Caco-2 (cell line): ENCODE measurements at regions not wholly inside any gene's neighbourhood (a gene's known extent, or its start where the extent isn't known, plus 50 kb on each side); places are given as distances from the start of the nearest gene placed in this dataset.

Source experiments
- BruUV-seq: library from RNA; stranded (reverse); fragments of 400-500 nt; replicated peaks from 2 replicates; lab custom pipeline; 2021; lab: Mats Ljungman, UMichigan
- CTCF ChIA-PET: fragments of 300-600 bp; sonication (Branson Sonifier 250); formaldehyde crosslinking; loops from one replicate; lab custom pipeline; 2022; ENCODE audit warnings: antibody characterized with exemption; lab: Charles Lee
- POLR2A ChIA-PET: fragments of 300-600 bp; sonication (Branson Sonifier 250); formaldehyde crosslinking; loops from one replicate; lab custom pipeline; 2022; ENCODE audit warnings: antibody characterized with exemption; lab: Charles Lee
- DNase-seq, 2 experiments: peaks; one replicate each; pipeline versions ENCODE4 v3.0.0 to v3.0.0-alpha.2; 2020 to 2022
- H3K27me3 ChIP-seq: replicated peaks from 2 replicates; pipeline ENCODE4 v1.6.0; 2011; ENCODE audit warnings: low read length; ENCODE audit not compliant: control insufficient read depth, insufficient read depth
- H3K36me3 ChIP-seq: 2 replicates; pipeline ENCODE4 v1.5.1; 2011; ENCODE audit warnings: low read length; ENCODE audit not compliant: control insufficient read depth, insufficient read depth
- H3K4me1 ChIP-seq: fragments of 250-450 bp; sonication (Bioruptor Pico); 2 replicates; pipeline ENCODE4 v1.5.1; 2020; ENCODE audit warnings: mild to moderate bottlenecking
- H3K4me3 ChIP-seq: 2 replicates; pipeline ENCODE4 v1.5.1; 2011; ENCODE audit warnings: low read depth, mild to moderate bottlenecking, control low read depth, low read length
- H3K9me3 ChIP-seq: fragments of 250-450 bp; sonication (Bioruptor Pico); 2 replicates; pipeline ENCODE4 v1.5.1; 2020; ENCODE audit warnings: mild to moderate bottlenecking, moderate library complexity
- H3K27ac Mint-ChIP-seq: one replicate; pipeline ENCODE4 v1.8.0; 2022; ENCODE audit warnings: mixed read lengths; ENCODE audit not compliant: unreplicated experiment
- H3K27me3 Mint-ChIP-seq: one replicate; pipeline ENCODE4 v1.8.0; 2022; ENCODE audit warnings: mixed read lengths; ENCODE audit not compliant: insufficient read depth, unreplicated experiment
- H3K36me3 Mint-ChIP-seq: one replicate; pipeline ENCODE4 v1.8.0; 2022; ENCODE audit warnings: mild to moderate bottlenecking, mixed read lengths; ENCODE audit not compliant: insufficient read depth, unreplicated experiment
- H3K4me1 Mint-ChIP-seq: one replicate; pipeline ENCODE4 v1.8.0; 2022; ENCODE audit warnings: low read depth, mixed read lengths; ENCODE audit not compliant: unreplicated experiment
- H3K4me3 Mint-ChIP-seq: one replicate; pipeline ENCODE4 v1.8.0; 2022; ENCODE audit warnings: mild to moderate bottlenecking, moderate library complexity, mixed read lengths; ENCODE audit not compliant: unreplicated experiment
- H3K9me3 Mint-ChIP-seq: one replicate; pipeline ENCODE4 v1.8.0; 2022; ENCODE audit warnings: mixed read lengths; ENCODE audit not compliant: unreplicated experiment
- intact Hi-C: fragments of 100-400 bp; cut with micrococcal nuclease; formaldehyde crosslinking; loops from one replicate; pipeline ENCODE4 v1.10.0; 2022; ENCODE audit not compliant: unreplicated experiment
- TF ChIP-seq, protein P1 (sequence below), 2 experiments: fragments of 200-600 bp in 1 of 2; IDR thresholded peaks; 1 replicate in 1 of 2; 2 replicates in 1 of 2; pipeline versions ENCODE4 v1.5.1 to v1.8.0; 2011 to 2022; ENCODE audit warnings: antibody characterized with exemption in 1 of 2, control low read depth in 1 of 2, inconsistent platforms in 1 of 2, low read depth in 1 of 2, low read length in 1 of 2, mild to moderate bottlenecking in 1 of 2, moderate library complexity in 1 of 2; ENCODE audit not compliant: insufficient read depth in 1 of 2, severe bottlenecking in 1 of 2, unreplicated experiment in 1 of 2

DNA sequence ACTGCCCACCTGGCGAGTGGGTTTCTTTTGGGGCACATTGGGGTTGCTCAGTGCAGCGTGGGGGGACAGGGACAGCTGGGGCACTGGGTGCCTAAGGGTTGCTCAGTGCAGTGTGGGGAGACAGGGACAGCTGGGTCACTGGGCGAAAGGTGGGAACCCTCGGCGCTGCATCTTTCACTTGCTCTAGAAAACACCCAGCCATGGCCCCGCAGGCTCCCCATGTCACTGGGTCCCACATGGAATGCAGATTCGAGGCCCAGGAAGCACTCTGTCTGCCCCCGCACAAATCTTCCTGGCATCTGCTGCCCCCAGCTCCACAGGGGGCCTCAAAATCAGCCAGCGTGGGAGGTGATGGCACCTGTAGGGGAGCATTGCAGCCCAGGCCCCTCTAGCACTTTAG lies 229.3 kb downstream of the BRD1 start:
- Mint-ChIP-seq H3K27me3 (no peaks in the 10 kb centered on the region), H3K4me3 (no peak overlapping the region), H3K4me1 (no peaks in the 10 kb centered on the region), H3K27ac (no peak overlapping the region), H3K9me3 (no peaks in the 10 kb centered on the region), H3K36me3 (no peaks in the 10 kb centered on the region)
- Histone ChIP-seq H3K4me3 (no peak overlapping the region), H3K27me3 (no peaks in the 10 kb centered on the region), H3K4me1 (no peaks in the 10 kb centered on the region), H3K9me3 (no peaks in the 10 kb centered on the region), H3K36me3 (no peaks in the 10 kb centered on the region)
- CTCF ChIA-PET, result no interaction called here
- intact Hi-C loops, result no loop called here
- peak in 1 of 2 experiments; percentile 6 for DNase-seq
- TF ChIP-seq, protein P1, sequence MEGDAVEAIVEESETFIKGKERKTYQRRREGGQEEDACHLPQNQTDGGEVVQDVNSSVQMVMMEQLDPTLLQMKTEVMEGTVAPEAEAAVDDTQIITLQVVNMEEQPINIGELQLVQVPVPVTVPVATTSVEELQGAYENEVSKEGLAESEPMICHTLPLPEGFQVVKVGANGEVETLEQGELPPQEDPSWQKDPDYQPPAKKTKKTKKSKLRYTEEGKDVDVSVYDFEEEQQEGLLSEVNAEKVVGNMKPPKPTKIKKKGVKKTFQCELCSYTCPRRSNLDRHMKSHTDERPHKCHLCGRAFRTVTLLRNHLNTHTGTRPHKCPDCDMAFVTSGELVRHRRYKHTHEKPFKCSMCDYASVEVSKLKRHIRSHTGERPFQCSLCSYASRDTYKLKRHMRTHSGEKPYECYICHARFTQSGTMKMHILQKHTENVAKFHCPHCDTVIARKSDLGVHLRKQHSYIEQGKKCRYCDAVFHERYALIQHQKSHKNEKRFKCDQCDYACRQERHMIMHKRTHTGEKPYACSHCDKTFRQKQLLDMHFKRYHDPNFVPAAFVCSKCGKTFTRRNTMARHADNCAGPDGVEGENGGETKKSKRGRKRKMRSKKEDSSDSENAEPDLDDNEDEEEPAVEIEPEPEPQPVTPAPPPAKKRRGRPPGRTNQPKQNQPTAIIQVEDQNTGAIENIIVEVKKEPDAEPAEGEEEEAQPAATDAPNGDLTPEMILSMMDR (IDR thresholded peaks at IDR 0.05; ENCODE audit: insufficient read depth in 1 of 2, low read depth in 1 of 2, low read length in 1 of 2, severe bottlenecking in 1 of 2, unreplicated experiment in 1 of 2), result no peak
- BruUV-seq, result no TSS peak
- POLR2A ChIA-PET, result no interaction called here

DNA sequence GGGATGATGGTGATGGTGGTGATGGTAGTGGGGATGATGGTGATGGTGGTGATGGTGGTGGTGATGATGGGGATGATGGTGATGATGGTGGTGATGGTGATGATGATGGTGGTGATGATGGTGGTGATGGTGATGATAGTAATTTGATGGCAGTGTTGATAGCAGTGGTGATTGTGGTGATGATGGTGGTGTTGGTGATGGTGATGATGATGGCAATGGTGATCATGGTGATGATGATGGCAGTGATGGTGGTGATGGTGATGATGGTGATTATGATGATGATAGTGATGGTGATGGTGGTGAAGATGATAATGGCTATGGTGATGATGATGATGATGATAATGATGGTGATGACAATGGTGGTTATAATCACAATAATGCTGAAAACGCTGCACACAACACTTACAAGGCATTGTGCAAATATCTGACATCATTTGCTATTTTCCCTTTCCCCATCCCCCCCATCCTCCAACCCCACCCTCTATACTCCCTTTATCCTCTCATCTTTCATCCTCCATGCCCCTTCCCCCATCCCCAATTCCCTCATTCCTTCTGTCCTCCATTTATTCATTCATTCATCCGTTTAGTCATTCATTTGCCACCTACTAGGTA lies 230.1 kb downstream of the BRD1 start:
- Histone ChIP-seq H3K27me3 (no peaks in the 10 kb centered on the region), H3K4me3 (no peak overlapping the region), H3K9me3 (no peaks in the 10 kb centered on the region), H3K4me1 (no peaks in the 10 kb centered on the region), H3K36me3 (no peaks in the 10 kb centered on the region)
- H3K9me3 Mint-ChIP-seq, result no peaks in the 10 kb centered on the region
- CTCF ChIA-PET, result no interaction called here
- POLR2A ChIA-PET, result no interaction called here
- H3K4me1 Mint-ChIP-seq, result no peaks in the 10 kb centered on the region
- intact Hi-C loops, result no loop called here
- no peak overlapping the region for H3K4me3 Mint-ChIP-seq
- BruUV-seq, result no TSS peak
- no peak overlapping the region for H3K27ac Mint-ChIP-seq
- TF ChIP-seq, protein P1 (IDR thresholded peaks at IDR 0.05; ENCODE audit: insufficient read depth in 1 of 2, low read depth in 1 of 2, low read length in 1 of 2, severe bottlenecking in 1 of 2, unreplicated experiment in 1 of 2), result no peak
- DNase-seq, result no peak
- no peaks in the 10 kb centered on the region for H3K27me3 Mint-ChIP-seq
- H3K36me3 Mint-ChIP-seq, result no peaks in the 10 kb centered on the region

DNA sequence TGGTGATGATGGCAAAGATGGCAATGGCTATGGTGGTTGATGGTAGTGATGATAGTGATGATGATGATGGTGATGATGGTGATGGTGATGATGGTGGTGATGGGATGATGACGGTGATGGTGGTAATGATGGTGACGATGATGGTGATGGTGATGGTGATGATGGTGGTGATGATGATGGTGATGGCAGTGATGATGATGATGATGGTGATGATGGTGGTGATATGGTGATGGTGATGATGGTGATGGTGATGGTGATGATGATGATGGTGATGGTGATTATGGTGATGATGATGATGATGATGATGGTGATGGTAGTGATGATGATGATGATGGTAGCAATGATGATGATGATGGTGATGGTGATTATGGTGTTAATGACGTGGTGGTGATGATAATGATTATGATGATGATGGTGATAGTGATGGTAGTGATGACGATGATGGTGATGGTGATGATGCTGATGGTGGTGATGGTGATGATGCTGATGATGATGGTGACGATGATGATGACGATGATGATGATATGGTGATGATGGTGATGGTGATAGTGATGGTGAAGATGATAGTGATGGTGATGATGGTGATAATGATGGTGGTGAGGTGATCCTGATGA lies 232.1 kb downstream of the BRD1 start:
- CTCF ChIA-PET, result no interaction called here
- Mint-ChIP-seq H3K4me3 (no peak overlapping the region), H3K27ac (no peak overlapping the region), H3K4me1 (no peaks in the 10 kb centered on the region), H3K27me3 (no peaks in the 10 kb centered on the region), H3K9me3 (no peaks in the 10 kb centered on the region), H3K36me3 (no peaks in the 10 kb centered on the region)
- Histone ChIP-seq H3K4me3 (no peak overlapping the region), H3K36me3 (no peaks in the 10 kb centered on the region), H3K4me1 (no peaks in the 10 kb centered on the region), H3K9me3 (no peaks in the 10 kb centered on the region), H3K27me3 (no peaks in the 10 kb centered on the region)
- POLR2A ChIA-PET, result no interaction called here
- no TSS peak for BruUV-seq
- no peak for DNase-seq
- intact Hi-C loops, result no loop called here
- TF ChIP-seq, protein P1 (IDR thresholded peaks at IDR 0.05; ENCODE audit: insufficient read depth in 1 of 2, low read depth in 1 of 2, low read length in 1 of 2, severe bottlenecking in 1 of 2, unreplicated experiment in 1 of 2), result no peak
